Right cardiac atrium (tissue), 5 donors: ENCODE measurements at regions not wholly inside any gene's neighbourhood (a gene's known extent, or its start where the extent isn't known, plus 50 kb on each side); places are given as distances from the start of the nearest gene placed in this dataset.

Experiments
- ATAC-seq, 2 donors: fragments of 200-7000 bp; cut with Tn5 transposase; one replicate each; pipeline versions ENCODE4 v1.8.0 to v1.9.1; 2020; ENCODE audit warnings: moderate library complexity in 2 of 2, mild to moderate bottlenecking in 1 of 2
- DNase-seq, 3 donors: peaks; one replicate each; pipeline ENCODE4 v3.0.0-alpha.2; 2020
- H3K27ac ChIP-seq: one replicate; pipeline ENCODE4 v1.5.1; 2013; ENCODE audit warnings: mild to moderate bottlenecking, low read length, control low read depth, moderate library complexity
- H3K27me3 ChIP-seq: one replicate; pipeline ENCODE4 v1.6.1; 2013; ENCODE audit not compliant: control insufficient read depth, insufficient read depth
- H3K4me1 ChIP-seq: one replicate; pipeline ENCODE4 v1.6.1; 2013; ENCODE audit warnings: low read length; ENCODE audit not compliant: control insufficient read depth, insufficient read depth
- H3K4me3 ChIP-seq: one replicate; pipeline ENCODE4 v1.5.1; 2013; ENCODE audit warnings: low read length, control low read depth
- H3K9me3 ChIP-seq: one replicate; pipeline ENCODE4 v1.6.1; 2013; ENCODE audit warnings: low read length; ENCODE audit not compliant: control insufficient read depth
- WGBS: extraction: QIAGEN DNeasy Blood & Tissue Kit; methylation state at CpG from one replicate; pipeline ENCODE4 v1.1.7; 2013; 5-methylcytosine and 5-hydroxymethylcytosine counted together
- intact Hi-C, 4 donors: fragments of 100-400 bp; cut with DNase I; formaldehyde crosslinking; loops; one replicate each; pipeline versions ENCODE4 v1.11.0 to v1.14.0; 2022 to 2023
- donor health status: healthy with polysubstance abuse.
- donor health status: DM: no; HTN: yes; CAD: no.
- donor health status: DM: no; HTN: no; CAD: no.
- donor health status: DM: no; HTN: yes; CAD: no; lungs with severe emphysema.
- donor health status: DM: yes; HTN: yes; CAD: no.

- H3K9me3 ChIP-seq, result no peaks in the 10 kb centered on the region
- no peak for ATAC-seq
- DNase-seq, result no peak
- intact Hi-C loops, result no loop called here
- no peaks in the 10 kb centered on the region for H3K27me3 ChIP-seq
- H3K4me3 ChIP-seq, result no peak overlapping the region
- WGBS, result 67% methylated on average over 2 of the region's 2 CpGs
- H3K27ac ChIP-seq, result no peak overlapping the region
- no peaks in the 10 kb centered on the region for H3K4me1 ChIP-seq
Observed at GRCh38 chr13:107912745-107913144, 302.6 kb downstream of the LIG4 start.

GRCh38 chr13:107907065-107907805 is 308.1 kb downstream of the LIG4 start:
- H3K4me3 ChIP-seq, result no peak overlapping the region
- no peaks in the 10 kb centered on the region for H3K4me1 ChIP-seq
- no peaks in the 10 kb centered on the region for H3K9me3 ChIP-seq
- DNase-seq, result no peak
- no peak overlapping the region for H3K27ac ChIP-seq
- ATAC-seq, result no peak
- 71% methylated on average over 14 of the region's 14 CpGs for WGBS
- no peaks in the 10 kb centered on the region for H3K27me3 ChIP-seq
- intact Hi-C loops, result no loop called here

GRCh38 chr13:107906131-107906530 is 309.2 kb downstream of the LIG4 start:
- intact Hi-C loops, result no loop called here
- Histone ChIP-seq H3K27me3 (no peaks in the 10 kb centered on the region), H3K4me3 (no peak overlapping the region), H3K27ac (no peak overlapping the region), H3K4me1 (no peaks in the 10 kb centered on the region), H3K9me3 (no peaks in the 10 kb centered on the region)
- ATAC-seq, result no peak
- DNase-seq, result no peak
- WGBS, result 75% methylated on average over 5 of the region's 5 CpGs

- Histone ChIP-seq H3K9me3 (no peaks in the 10 kb centered on the region), H3K27me3 (no peaks in the 10 kb centered on the region), H3K4me1 (no peaks in the 10 kb centered on the region), H3K4me3 (no peak overlapping the region), H3K27ac (no peak overlapping the region)
- WGBS, result 84% methylated on average over 3 of the region's 3 CpGs
- intact Hi-C loops, result no loop called here
- DNase-seq, result no peak
- ATAC-seq, result no peak
Observed at GRCh38 chr13:107901996-107902562, 313.3 kb downstream of the LIG4 start.

GRCh38 chr13:107901230-107901629 is 314.1 kb downstream of the LIG4 start:
- no peak overlapping the region for H3K4me3 ChIP-seq
- H3K27me3 ChIP-seq, result no peaks in the 10 kb centered on the region
- 73% methylated on average over 2 of the region's 2 CpGs for WGBS
- ATAC-seq (no peak), DNase-seq (no peak)
- no peaks in the 10 kb centered on the region for H3K4me1 ChIP-seq
- H3K9me3 ChIP-seq, result no peaks in the 10 kb centered on the region
- H3K27ac ChIP-seq, result no peak overlapping the region
- intact Hi-C loops, result no loop called here

- Histone ChIP-seq H3K4me1 (no peaks in the 10 kb centered on the region), H3K27me3 (no peaks in the 10 kb centered on the region), H3K27ac (no peak overlapping the region), H3K9me3 (no peaks in the 10 kb centered on the region), H3K4me3 (no peak overlapping the region)
- DNase-seq, result no peak
- WGBS, result 58% methylated on average over 2 of the region's 2 CpGs
- no peak for ATAC-seq
- intact Hi-C loops, result no loop called here
Observed at GRCh38 chr13:107900775-107901174, 314.6 kb downstream of the LIG4 start.

- DNase-seq (no peak), ATAC-seq (no peak)
- WGBS, result 80% methylated on average over 2 of the region's 2 CpGs
- no peaks in the 10 kb centered on the region for H3K9me3 ChIP-seq
- H3K4me3 ChIP-seq, result no peak overlapping the region
- H3K27me3 ChIP-seq, result peaks cover 3% of the 10 kb centered on the region
- intact Hi-C loops, result no loop called here
- H3K27ac ChIP-seq, result no peak overlapping the region
- H3K4me1 ChIP-seq, result no peaks in the 10 kb centered on the region
Observed at GRCh38 chr13:107886118-107886517, 329.2 kb downstream of the LIG4 start.

GRCh38 chr13:107884564-107884963 is 330.8 kb downstream of the LIG4 start:
- no peak for DNase-seq
- no peak for ATAC-seq
- H3K9me3 ChIP-seq, result no peaks in the 10 kb centered on the region
- no peaks in the 10 kb centered on the region for H3K4me1 ChIP-seq
- intact Hi-C loops, result no loop called here
- H3K27ac ChIP-seq, result no peak overlapping the region
- no peak overlapping the region for H3K4me3 ChIP-seq
- peaks cover 3% of the 10 kb centered on the region for H3K27me3 ChIP-seq

- Histone ChIP-seq H3K4me1 (no peaks in the 10 kb centered on the region), H3K27me3 (peaks cover 3% of the 10 kb centered on the region), H3K27ac (no peak overlapping the region), H3K4me3 (no peak overlapping the region), H3K9me3 (no peaks in the 10 kb centered on the region)
- WGBS, result 52% methylated on average over 8 of the region's 8 CpGs
- ATAC-seq (no peak), DNase-seq (no peak)
- intact Hi-C loops, result no loop called here
Observed at GRCh38 chr13:107883561-107884175, 331.7 kb downstream of the LIG4 start.

- ATAC-seq, result no peak
- intact Hi-C loops, result no loop called here
- H3K4me1 ChIP-seq, result no peaks in the 10 kb centered on the region
- peaks cover 3% of the 10 kb centered on the region for H3K27me3 ChIP-seq
- WGBS, result 77% methylated on average over 11 of the region's 11 CpGs
- H3K4me3 ChIP-seq, result no peak overlapping the region
- H3K27ac ChIP-seq, result no peak overlapping the region
- DNase-seq, result no peak
- no peaks in the 10 kb centered on the region for H3K9me3 ChIP-seq
Observed at GRCh38 chr13:107882708-107883560, 332.4 kb downstream of the LIG4 start.

- no peaks in the 10 kb centered on the region for H3K4me1 ChIP-seq
- no peak for DNase-seq
- H3K27me3 ChIP-seq, result peaks cover 3% of the 10 kb centered on the region
- no peaks in the 10 kb centered on the region for H3K9me3 ChIP-seq
- no peak for ATAC-seq
- intact Hi-C loops, result no loop called here
- WGBS, result 90% methylated on average over 3 of the region's 3 CpGs
- no peak overlapping the region for H3K4me3 ChIP-seq
- no peak overlapping the region for H3K27ac ChIP-seq
Observed at GRCh38 chr13:107881362-107881761, 334.0 kb downstream of the LIG4 start.
